ENCODE measurements at regions not wholly inside any gene's neighbourhood (a gene's known extent, or its start where the extent isn't known, plus 50 kb on each side); places are given as distances from the start of the nearest gene placed in this dataset.

- no peaks in the 10 kb centered on the region for H3K4me1 ChIP-seq (ENCODE audit: control insufficient read depth in 1 of 2, insufficient read depth in 2 of 2, low read length in 2 of 2)
- H2AFZ ChIP-seq (ENCODE audit: insufficient read depth, low read depth, low read length, poor library complexity, severe bottlenecking), result no peak overlapping the region
- DNase-seq, result no peak
- no peak overlapping the region for H3K9ac ChIP-seq (ENCODE audit: insufficient read depth, low read length, poor library complexity, severe bottlenecking)
- Mint-ChIP-seq H3K4me1 (no peaks in the 10 kb centered on the region), H3K9me3 (peaks cover 0 to 3% (median 0%) of the 10 kb centered on the region in 7 donors), H3K27me3 (ENCODE audit: low read depth in 3 of 3) (peaks cover 0 to 5% (median 4%) of the 10 kb centered on the region in 3 donors), H3K4me3 (no peak overlapping the region), H3K36me3 (no peaks in the 10 kb centered on the region), H3K27ac (no peak overlapping the region)
- TF ChIP-seq CTCF (IDR thresholded peaks at IDR 0.05), result no peak
- H3K9me3 ChIP-seq (replicated peaks in 1 of 2; ENCODE audit: control insufficient read depth in 1 of 2, insufficient read depth in 1 of 2, low read length in 2 of 2), result no peaks in the 10 kb centered on the region
- H3K36me3 ChIP-seq (replicated peaks in 1 of 2; ENCODE audit: control insufficient read depth in 1 of 2, insufficient read depth in 2 of 2, low read length in 2 of 2), result no peaks in the 10 kb centered on the region
- no CpG with 5 or more reads among the region's 2 CpGs for WGBS (ENCODE audit: insufficient coverage)
- no peaks in the 10 kb centered on the region for H3K27me3 ChIP-seq (ENCODE audit: control insufficient read depth in 2 of 2, insufficient read depth in 2 of 2, low read length in 2 of 2)
- no peak overlapping the region for H3K27ac ChIP-seq (ENCODE audit: low read depth in 1 of 2, low read length in 2 of 2)
- H4K20me1 ChIP-seq (ENCODE audit: insufficient read depth, low read length), result no peaks in the 10 kb centered on the region
- H3K4me3 ChIP-seq (replicated peaks in 1 of 3; ENCODE audit: low read depth in 2 of 3, low read length in 3 of 3), result no peak overlapping the region
- H3K4me2 ChIP-seq (replicated peaks; ENCODE audit: extremely low read depth, low read length, poor library complexity, severe bottlenecking), result no peak overlapping the region
- intact Hi-C loops (cut with micrococcal nuclease), result no loop called here
- H3K79me2 ChIP-seq (ENCODE audit: insufficient read depth, low read length), result no peaks in the 10 kb centered on the region
Measured at GRCh38 chr20:39879296-39879695, 809.7 kb downstream of the MAFB start.

- H2AFZ ChIP-seq (ENCODE audit: insufficient read depth, low read depth, low read length, poor library complexity, severe bottlenecking), result no peak overlapping the region
- H3K4me1 ChIP-seq (ENCODE audit: control insufficient read depth in 1 of 2, insufficient read depth in 2 of 2, low read length in 2 of 2), result no peaks in the 10 kb centered on the region
- Mint-ChIP-seq H3K4me1 (no peaks in the 10 kb centered on the region), H3K36me3 (no peaks in the 10 kb centered on the region), H3K4me3 (no peak overlapping the region), H3K27me3 (ENCODE audit: low read depth in 3 of 3) (peaks cover 0 to 5% (median 4%) of the 10 kb centered on the region in 3 donors), H3K9me3 (peaks cover 0 to 3% (median 0%) of the 10 kb centered on the region in 7 donors), H3K27ac (no peak overlapping the region)
- H3K9ac ChIP-seq (ENCODE audit: insufficient read depth, low read length, poor library complexity, severe bottlenecking), result no peak overlapping the region
- H3K9me3 ChIP-seq (replicated peaks in 1 of 2; ENCODE audit: control insufficient read depth in 1 of 2, insufficient read depth in 1 of 2, low read length in 2 of 2), result no peaks in the 10 kb centered on the region
- WGBS (ENCODE audit: insufficient coverage), result no CpG with 5 or more reads among the region's 2 CpGs
- no peak overlapping the region for H3K27ac ChIP-seq (ENCODE audit: low read depth in 1 of 2, low read length in 2 of 2)
- no peaks in the 10 kb centered on the region for H4K20me1 ChIP-seq (ENCODE audit: insufficient read depth, low read length)
- H3K4me3 ChIP-seq (replicated peaks in 1 of 3; ENCODE audit: low read depth in 2 of 3, low read length in 3 of 3), result no peak overlapping the region
- no peaks in the 10 kb centered on the region for H3K79me2 ChIP-seq (ENCODE audit: insufficient read depth, low read length)
- no peak for DNase-seq
- intact Hi-C loops (cut with micrococcal nuclease), result no loop called here
- TF ChIP-seq CTCF (IDR thresholded peaks at IDR 0.05), result no peak
- H3K4me2 ChIP-seq (replicated peaks; ENCODE audit: extremely low read depth, low read length, poor library complexity, severe bottlenecking), result no peak overlapping the region
- no peaks in the 10 kb centered on the region for H3K36me3 ChIP-seq (replicated peaks in 1 of 2; ENCODE audit: control insufficient read depth in 1 of 2, insufficient read depth in 2 of 2, low read length in 2 of 2)
- no peaks in the 10 kb centered on the region for H3K27me3 ChIP-seq (ENCODE audit: control insufficient read depth in 2 of 2, insufficient read depth in 2 of 2, low read length in 2 of 2)
Measured at GRCh38 chr20:39878809-39879208, 810.2 kb downstream of the MAFB start.
